A673 (cell line): ENCODE measurements at regions not wholly inside any gene's neighbourhood (a gene's known extent, or its start where the extent isn't known, plus 50 kb on each side); places are given as distances from the start of the nearest gene placed in this dataset.

Experiments
- BruUV-seq: library from RNA; stranded (reverse); fragments of 400-500 nt; replicated peaks from 2 replicates; lab custom pipeline; 2021; lab: Mats Ljungman, UMichigan
- CTCF ChIA-PET: fragments of 300-600 bp; sonication (Branson Sonifier 250); formaldehyde crosslinking; loops from one replicate; lab custom pipeline; 2022; ENCODE audit warnings: antibody characterized with exemption; lab: Charles Lee
- POLR2A ChIA-PET: fragments of 300-600 bp; sonication (Branson Sonifier 250); formaldehyde crosslinking; loops from one replicate; lab custom pipeline; 2022; ENCODE audit warnings: antibody characterized with exemption; ENCODE audit not compliant: low non-redundant PET; lab: Charles Lee
- DNase-seq: peaks from one replicate; pipeline ENCODE4 v3.0.0-alpha.2; 2015; ENCODE audit warnings: low spot score
- H3K27ac ChIP-seq: fragments of 200-600 bp; sonication (generic); 2 replicates; pipeline ENCODE4 v1.5.1; 2016; ENCODE audit warnings: mixed run types, low read depth, mild to moderate bottlenecking, mixed read lengths, antibody characterized with exemption, low read length; ENCODE audit not compliant: poor library complexity, severe bottlenecking
- H3K27me3 ChIP-seq: fragments of 200-600 bp; sonication (generic); replicated peaks from 2 replicates; pipeline ENCODE4 v1.6.1; 2017; ENCODE audit warnings: mixed run types, low read depth, mild to moderate bottlenecking, mixed read lengths, antibody characterized with exemption, low read length; ENCODE audit not compliant: insufficient read depth, poor library complexity
- H3K36me3 ChIP-seq: fragments of 200-600 bp; sonication (generic); 2 replicates; pipeline ENCODE4 v1.6.1; 2016; ENCODE audit warnings: mixed run types, mild to moderate bottlenecking, mixed read lengths, antibody characterized with exemption, low read length; ENCODE audit not compliant: insufficient read depth, poor library complexity, severe bottlenecking
- H3K4me1 ChIP-seq: fragments of 200-600 bp; sonication (generic); 2 replicates; pipeline ENCODE4 v1.6.1; 2017; ENCODE audit warnings: mixed run types, mild to moderate bottlenecking, mixed read lengths, antibody characterized with exemption, low read length; ENCODE audit not compliant: insufficient read depth, poor library complexity, severe bottlenecking
- H3K4me3 ChIP-seq: fragments of 200-600 bp; sonication (generic); 2 replicates; pipeline ENCODE4 v1.5.1; 2016; ENCODE audit warnings: low read depth, mixed run types, mild to moderate bottlenecking, mixed read lengths, low read length; ENCODE audit not compliant: poor library complexity, severe bottlenecking
- H3K9me3 ChIP-seq: fragments of 200-600 bp; sonication (generic); 2 replicates; pipeline ENCODE4 v1.6.1; 2016; ENCODE audit warnings: mixed run types, low read depth, mild to moderate bottlenecking, mixed read lengths, antibody characterized with exemption, low read length; ENCODE audit not compliant: poor library complexity, severe bottlenecking
- CTCF ChIP-seq: fragments of 300-800, 200-600 bp; sonication (generic); conservative IDR thresholded peaks from 2 replicates; pipeline ENCODE4 v1.5.1; 2017; ENCODE audit warnings: low read depth, mild to moderate bottlenecking, antibody characterized with exemption, low read length, moderate library complexity, mixed read lengths
- EZH2 ChIP-seq: fragments of 200-600 bp; sonication (generic); IDR thresholded peaks from 2 replicates; pipeline ENCODE4 v1.6.1; 2017; ENCODE audit warnings: borderline replicate concordance, low read depth, mild to moderate bottlenecking, mixed read lengths, antibody characterized with exemption, low read length; ENCODE audit not compliant: poor library complexity, severe bottlenecking
- intact Hi-C: fragments of 100-400 bp; cut with micrococcal nuclease; formaldehyde crosslinking; loops from one replicate; pipeline ENCODE4 v1.10.0; 2022; ENCODE audit not compliant: unreplicated experiment

- intact Hi-C loops, result no loop called here
- TF ChIP-seq CTCF, result no peak
- no peak for TF ChIP-seq EZH2
- DNase-seq, result no peak
- no TSS peak for BruUV-seq
- H3K36me3 ChIP-seq, result no peaks in the 10 kb centered on the region
- no peak overlapping the region for H3K27ac ChIP-seq
- ChIA-PET POLR2A (no interaction called here), CTCF (no interaction called here)
- no peaks in the 10 kb centered on the region for H3K27me3 ChIP-seq
- H3K4me1 ChIP-seq, result peaks cover 5% of the 10 kb centered on the region
- no peak overlapping the region for H3K4me3 ChIP-seq
- H3K9me3 ChIP-seq, result no peaks in the 10 kb centered on the region
Observed at GRCh38 chr6:134544737-134545136, 226.8 kb upstream of the SGK1 start.

GRCh38 chr6:134543128-134543527, 225.2 kb upstream of the SGK1 start:
- Histone ChIP-seq H3K4me1 (peaks cover 5% of the 10 kb centered on the region), H3K36me3 (no peaks in the 10 kb centered on the region), H3K9me3 (no peaks in the 10 kb centered on the region), H3K27me3 (no peaks in the 10 kb centered on the region), H3K4me3 (no peak overlapping the region), H3K27ac (no peak overlapping the region)
- intact Hi-C loops, result no loop called here
- no peak for TF ChIP-seq EZH2
- no peak for TF ChIP-seq CTCF
- ChIA-PET CTCF (no interaction called here), POLR2A (no interaction called here)
- no peak for DNase-seq
- BruUV-seq, result no TSS peak

- BruUV-seq, result no TSS peak
- Histone ChIP-seq H3K4me1 (no peaks in the 10 kb centered on the region), H3K27ac (no peak overlapping the region), H3K9me3 (no peaks in the 10 kb centered on the region), H3K36me3 (no peaks in the 10 kb centered on the region), H3K27me3 (no peaks in the 10 kb centered on the region), H3K4me3 (no peak overlapping the region)
- DNase-seq, result no peak
- ChIA-PET POLR2A (interaction anchor here (0.6 kb wide), 1 partner anchor 138 kb away, joined by 3 read pairs; no protein-coding TSS in a partner anchor), CTCF (no interaction called here)
- TF ChIP-seq EZH2 (no peak), CTCF (no peak)
- intact Hi-C loops, result no loop called here
Observed at GRCh38 chr6:134541001-134541400, 223.1 kb upstream of the SGK1 start.
